Adrenal gland (tissue), 5 donors: ENCODE measurements at regions not wholly inside any gene's neighbourhood (a gene's known extent, or its start where the extent isn't known, plus 50 kb on each side); places are given as distances from the start of the nearest gene placed in this dataset.

Experiments
- POLR2A ChIP-seq, 2 donors: fragments of 450-650 bp; IDR thresholded peaks; one replicate each; pipeline ENCODE4 v1.6.1; 2017; ENCODE audit warnings: antibody characterized with exemption in 2 of 2, mild to moderate bottlenecking in 2 of 2, moderate library complexity in 1 of 2
- TF ChIP-seq, protein P1 (sequence below), 6 experiments: fragments of 450-650 bp in 4 of 6; fragments of 200-600 bp in 2 of 6; sonication (generic) in 1 of 6; IDR thresholded peaks; 1 replicate in 5 of 6; 2 replicates in 1 of 6; pipeline versions ENCODE4 v1.5.1 to v1.8.0; 2016 to 2021; ENCODE audit warnings: antibody characterized with exemption in 6 of 6, mild to moderate bottlenecking in 2 of 6, moderate library complexity in 1 of 6
- donor health status: DM: no; HTN: no; CAD: no.

GRCh38 chr3:7813365-7813764 is 688.3 kb upstream of the LMCD1 start:
- TF ChIP-seq, protein P1, sequence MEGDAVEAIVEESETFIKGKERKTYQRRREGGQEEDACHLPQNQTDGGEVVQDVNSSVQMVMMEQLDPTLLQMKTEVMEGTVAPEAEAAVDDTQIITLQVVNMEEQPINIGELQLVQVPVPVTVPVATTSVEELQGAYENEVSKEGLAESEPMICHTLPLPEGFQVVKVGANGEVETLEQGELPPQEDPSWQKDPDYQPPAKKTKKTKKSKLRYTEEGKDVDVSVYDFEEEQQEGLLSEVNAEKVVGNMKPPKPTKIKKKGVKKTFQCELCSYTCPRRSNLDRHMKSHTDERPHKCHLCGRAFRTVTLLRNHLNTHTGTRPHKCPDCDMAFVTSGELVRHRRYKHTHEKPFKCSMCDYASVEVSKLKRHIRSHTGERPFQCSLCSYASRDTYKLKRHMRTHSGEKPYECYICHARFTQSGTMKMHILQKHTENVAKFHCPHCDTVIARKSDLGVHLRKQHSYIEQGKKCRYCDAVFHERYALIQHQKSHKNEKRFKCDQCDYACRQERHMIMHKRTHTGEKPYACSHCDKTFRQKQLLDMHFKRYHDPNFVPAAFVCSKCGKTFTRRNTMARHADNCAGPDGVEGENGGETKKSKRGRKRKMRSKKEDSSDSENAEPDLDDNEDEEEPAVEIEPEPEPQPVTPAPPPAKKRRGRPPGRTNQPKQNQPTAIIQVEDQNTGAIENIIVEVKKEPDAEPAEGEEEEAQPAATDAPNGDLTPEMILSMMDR (IDR thresholded peaks at IDR 0.05), result no peak
- TF ChIP-seq POLR2A (IDR thresholded peaks at IDR 0.05), result no peak
